Activated CD4-positive, CD25-positive, alpha-beta regulatory T cell treated with anti-CD3 and anti-CD28 coated beads, Interleukin-2, amount 50 U/mL, for 24 hours (primary cell): ENCODE measurements at regions not wholly inside any gene's neighbourhood (a gene's known extent, or its start where the extent isn't known, plus 50 kb on each side); places are given as distances from the start of the nearest gene placed in this dataset.
"Not testable (repeated sequence)": the region's sequence is repeated elsewhere in the genome, so short reads cannot be mapped to it uniquely, and the experiment has no call there.

Source experiments
- ATAC-seq, 2 donors: fragments of 150-1000 bp; cut with Tn5 transposase; one replicate each; pipeline ENCODE4 v1.10.0; 2021; ENCODE audit warnings: mild to moderate bottlenecking in 1 of 2, moderate library complexity in 1 of 2

DNA sequence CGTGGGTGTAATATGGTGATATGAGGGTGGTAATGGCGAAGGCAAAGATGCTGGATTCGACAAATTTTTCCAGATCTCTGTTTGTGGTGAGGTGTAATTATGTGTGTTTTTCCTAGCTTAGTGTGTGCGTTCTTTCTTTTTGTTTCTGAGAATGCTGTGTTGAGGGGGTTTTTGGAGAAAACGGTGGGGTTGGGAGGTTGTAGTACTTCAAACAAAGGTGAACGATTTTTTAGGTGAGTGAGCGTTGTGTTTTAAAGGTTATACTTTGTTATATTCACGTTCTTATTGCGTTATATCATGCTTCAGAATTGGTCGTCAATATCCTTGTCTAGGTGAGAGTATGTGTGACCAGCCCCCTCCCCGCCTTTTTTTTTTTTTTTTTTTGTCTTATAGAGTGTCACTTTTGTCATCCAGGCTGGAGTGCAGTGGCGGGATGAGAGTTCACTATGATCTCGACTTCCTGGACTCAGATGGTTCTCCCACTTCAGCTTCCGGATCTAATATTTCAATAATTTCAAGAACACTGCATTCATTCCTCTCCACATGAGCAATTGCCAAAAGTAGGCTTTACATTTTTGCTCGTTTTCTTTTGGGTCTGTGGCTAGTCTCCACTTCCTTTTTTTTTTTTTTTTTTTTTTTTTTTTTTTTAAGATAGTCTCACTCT is 82.2 kb upstream of the RNU2-1 start:
- no peak for ATAC-seq

DNA sequence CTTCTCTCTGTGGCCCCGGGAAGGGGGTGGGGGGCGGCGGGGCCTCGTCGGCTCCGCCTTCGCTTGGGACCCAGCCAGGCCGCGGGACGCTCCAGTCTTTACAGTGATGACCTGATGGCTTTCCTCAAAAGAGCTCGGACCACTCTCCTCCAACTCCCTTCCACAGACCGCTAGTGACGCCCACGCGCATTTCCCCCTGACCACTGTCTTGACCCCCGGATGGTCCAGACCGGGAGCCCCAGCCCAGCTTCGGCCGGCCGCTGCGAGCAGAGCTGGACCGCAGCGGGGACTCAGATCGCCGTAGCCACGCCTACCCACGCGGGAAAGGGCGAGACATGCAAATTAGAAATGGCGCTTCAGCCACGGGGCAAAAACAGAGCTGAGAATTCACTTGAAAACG is 81.6 kb upstream of the RNU2-1 start:
- no peak for ATAC-seq

DNA sequence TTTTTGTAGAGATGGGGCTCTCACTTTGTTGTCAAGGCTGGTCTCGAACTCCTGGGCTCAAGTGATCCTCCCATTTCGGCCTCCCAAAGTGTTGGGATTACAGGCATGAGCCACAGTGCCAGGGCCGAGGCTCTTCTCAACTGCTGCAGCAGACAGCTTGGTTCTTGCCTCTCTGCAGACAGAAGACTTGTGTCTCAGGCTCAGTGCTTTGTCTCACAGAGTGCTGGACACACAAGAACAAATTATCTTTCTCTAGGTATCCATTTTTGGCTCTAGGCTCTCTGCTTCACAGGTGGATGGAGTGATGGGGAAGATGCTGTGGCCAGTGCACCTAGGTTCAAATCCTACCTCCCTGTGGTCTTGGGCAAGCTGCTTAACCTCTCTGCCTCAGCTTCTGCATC is 80.8 kb upstream of the RNU2-1 start:
- no peak for ATAC-seq

DNA sequence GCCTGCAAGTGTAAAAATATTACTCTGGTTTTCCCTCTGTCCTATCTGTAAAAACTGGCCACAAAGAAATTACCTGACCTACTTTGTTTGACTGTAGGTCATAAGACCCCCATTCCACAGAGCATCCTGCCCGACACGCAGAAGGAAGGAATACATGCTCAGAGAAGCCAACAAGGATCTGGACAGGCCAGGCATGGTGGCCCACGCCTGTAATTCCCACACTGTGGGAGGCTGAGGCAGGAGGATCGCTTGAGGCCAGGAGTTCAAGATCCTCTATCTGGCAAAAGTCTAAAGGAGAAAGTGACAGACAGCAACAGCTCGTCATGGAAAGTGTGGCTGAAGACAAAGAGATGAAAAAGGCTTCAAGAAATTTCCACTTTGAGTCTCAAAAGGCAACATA is 78.2 kb upstream of the RNU2-1 start:
- ATAC-seq: no peak

DNA sequence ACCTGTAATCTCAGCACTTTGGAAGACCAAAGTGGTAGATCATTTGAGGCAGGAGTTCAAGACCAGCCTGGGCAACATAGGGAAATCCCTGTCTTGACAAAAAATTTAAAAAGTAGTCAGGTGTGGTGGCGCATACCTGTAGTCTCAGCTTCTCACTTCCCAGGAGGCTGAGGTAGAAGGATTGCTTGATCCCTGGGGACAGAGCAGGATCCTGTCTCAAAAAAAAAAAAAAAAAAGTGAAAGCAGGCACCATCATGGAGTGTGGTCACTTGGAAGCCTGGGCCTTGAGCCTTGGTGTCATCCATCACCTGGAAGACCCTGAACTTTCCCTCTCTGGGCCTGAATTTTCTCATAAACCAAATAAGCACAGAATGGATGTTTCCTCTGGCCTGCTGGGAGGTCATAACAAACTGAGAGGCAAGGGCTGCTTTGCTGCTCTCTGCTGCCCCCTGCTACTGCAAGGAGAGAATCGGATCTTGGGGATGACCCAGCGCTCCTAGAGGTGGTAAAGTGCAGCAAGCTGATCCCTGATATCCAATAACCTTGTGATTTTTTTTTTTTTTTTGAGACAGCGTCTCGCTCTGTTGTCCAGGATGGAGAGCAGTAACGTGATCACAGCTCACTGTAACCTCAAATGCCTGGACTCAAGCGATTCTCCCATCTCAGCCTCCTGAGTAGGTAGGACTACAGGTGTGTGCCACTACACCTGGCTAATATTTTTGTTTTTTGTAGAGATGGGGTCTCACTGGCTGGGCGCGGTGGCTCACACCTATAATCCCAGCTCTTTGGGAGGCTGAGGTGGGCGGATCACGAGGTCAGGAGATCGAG is 75.9 kb upstream of the RNU2-1 start:
- no peak for ATAC-seq

DNA sequence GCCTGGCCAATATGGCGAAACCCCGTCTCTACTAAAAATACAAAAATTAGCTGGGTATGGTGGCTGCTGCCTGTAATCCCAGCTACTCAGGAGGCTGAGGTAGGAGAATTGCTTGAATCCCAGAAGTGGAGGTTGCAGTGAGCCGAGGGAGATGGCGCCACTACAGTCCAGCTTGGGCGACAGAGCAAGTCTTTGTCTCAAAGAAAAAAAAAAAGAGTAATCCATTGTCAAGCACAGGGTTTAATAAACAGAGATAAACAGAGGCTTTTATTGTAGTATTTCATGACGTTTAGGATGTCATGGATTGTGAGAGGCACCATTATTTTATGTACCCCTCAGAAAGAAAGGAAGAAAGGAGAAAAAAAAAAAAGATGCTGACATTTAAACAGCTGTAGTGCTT is 75.2 kb upstream of the RNU2-1 start:
- ATAC-seq: no peak

DNA sequence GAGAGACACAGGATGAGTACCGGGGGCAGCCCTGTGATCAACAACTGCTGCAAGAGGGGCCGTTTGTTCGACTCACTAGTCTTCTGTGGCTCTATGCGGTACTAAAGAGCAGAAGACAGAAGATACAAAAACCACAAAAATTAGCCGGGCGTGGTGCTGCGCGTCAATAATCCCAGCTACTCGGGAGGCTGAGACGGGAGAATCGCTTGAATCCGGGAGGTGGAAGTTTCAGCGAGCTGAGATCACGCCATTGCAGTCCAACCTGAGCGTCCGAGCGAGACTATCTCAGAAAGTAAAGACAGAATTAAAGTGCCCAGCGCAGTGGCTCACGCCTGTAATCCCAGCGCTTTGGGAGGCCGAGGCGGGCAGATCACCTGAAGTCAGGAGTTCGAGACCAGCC is 71.0 kb upstream of the RNU2-1 start:
- not testable (repeated sequence) for ATAC-seq

DNA sequence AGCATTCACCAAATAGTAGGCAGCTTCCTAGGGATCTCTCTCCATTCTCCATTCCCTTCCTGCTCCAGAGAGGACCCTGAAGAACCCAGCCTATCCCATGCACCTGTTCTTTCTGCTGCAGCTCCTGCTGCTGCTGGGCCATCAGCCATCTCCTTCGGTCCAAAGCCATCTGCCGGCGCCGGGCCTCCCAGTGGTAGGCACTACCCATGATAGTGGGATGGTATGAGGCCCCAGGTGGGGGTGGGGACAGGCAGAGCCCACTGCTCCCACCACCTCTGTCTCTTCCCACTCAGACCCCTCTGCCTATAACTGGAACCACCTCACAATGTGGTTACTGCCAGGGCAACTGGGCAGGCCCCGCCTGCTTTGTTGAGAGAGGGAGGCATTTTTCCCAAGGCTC is 69.3 kb upstream of the RNU2-1 start:
- not testable (repeated sequence) for ATAC-seq

DNA sequence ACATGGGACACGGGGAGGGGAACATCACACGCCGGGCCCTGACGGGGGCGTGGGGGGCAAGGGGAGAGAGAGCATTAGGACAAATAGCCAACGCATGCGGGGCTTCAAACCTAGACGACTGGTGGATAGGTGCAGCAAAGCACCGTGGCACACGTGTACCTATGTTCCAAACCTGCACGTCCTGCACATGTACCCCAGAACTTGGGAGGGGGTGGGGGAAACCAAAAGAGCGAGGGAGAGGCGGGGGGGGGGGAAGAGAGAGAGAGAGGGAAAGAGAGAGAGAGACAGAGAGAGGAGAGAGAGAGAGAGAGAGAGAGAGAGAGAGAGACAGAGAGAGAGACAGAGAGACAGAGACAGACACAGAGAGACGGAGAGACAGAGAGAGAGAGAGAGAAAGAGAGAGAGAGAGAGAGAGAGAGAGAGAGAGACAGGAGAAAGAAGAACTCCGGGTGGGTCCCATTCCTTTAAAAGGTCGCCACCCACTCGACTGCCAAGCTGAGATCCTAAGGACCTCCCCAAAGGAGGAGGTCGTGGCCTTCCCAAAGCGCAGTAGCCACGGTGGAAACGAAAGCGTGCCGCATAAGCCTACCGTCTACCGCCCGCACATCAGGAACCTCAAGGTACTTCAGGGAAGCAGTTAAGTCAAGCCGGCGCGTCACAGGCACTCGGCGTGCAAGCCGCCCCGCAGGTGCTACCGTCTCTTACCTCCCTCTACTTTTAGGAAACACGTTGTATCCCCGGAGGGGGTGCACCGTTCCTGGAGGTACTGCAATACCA is 65.7 kb upstream of the RNU2-1 start:
- ATAC-seq: not testable (repeated sequence)

DNA sequence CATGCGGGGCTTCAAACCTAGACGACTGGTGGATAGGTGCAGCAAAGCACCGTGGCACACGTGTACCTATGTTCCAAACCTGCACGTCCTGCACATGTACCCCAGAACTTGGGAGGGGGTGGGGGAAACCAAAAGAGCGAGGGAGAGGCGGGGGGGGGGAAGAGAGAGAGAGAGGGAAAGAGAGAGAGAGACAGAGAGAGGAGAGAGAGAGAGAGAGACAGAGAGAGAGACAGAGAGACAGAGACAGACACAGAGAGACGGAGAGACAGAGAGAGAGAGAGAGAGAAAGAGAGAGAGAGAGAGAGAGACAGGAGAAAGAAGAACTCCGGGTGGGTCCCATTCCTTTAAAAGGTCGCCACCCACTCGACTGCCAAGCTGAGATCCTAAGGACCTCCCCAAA is 55.9 kb upstream of the RNU2-1 start:
- ATAC-seq: not testable (repeated sequence)

DNA sequence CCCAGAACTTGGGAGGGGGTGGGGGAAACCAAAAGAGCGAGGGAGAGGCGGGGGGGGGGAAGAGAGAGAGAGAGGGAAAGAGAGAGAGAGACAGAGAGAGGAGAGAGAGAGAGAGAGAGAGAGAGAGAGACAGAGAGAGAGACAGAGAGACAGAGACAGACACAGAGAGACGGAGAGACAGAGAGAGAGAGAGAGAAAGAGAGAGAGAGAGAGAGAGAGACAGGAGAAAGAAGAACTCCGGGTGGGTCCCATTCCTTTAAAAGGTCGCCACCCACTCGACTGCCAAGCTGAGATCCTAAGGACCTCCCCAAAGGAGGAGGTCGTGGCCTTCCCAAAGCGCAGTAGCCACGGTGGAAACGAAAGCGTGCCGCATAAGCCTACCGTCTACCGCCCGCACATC is 49.8 kb upstream of the RNU2-1 start:
- not testable (repeated sequence) for ATAC-seq
